ENCODE measurements at regions not wholly inside any gene's neighbourhood (a gene's known extent, or its start where the extent isn't known, plus 50 kb on each side); places are given as distances from the start of the nearest gene placed in this dataset.
"Not testable (repeated sequence)": the region's sequence is repeated elsewhere in the genome, so short reads cannot be mapped to it uniquely, and the experiment has no call there.

- no peak for DNase-seq (ENCODE audit: extremely low read depth in 1 of 2, low read depth in 1 of 2)
Observed at GRCh38 chr10:8128511-8128910, 74.0 kb downstream of the GATA3 start.

GRCh38 chr10:8129438-8129837, 75.0 kb downstream of the GATA3 start:
- DNase-seq (ENCODE audit: extremely low read depth in 1 of 2, low read depth in 1 of 2) = no peak

- no peak for DNase-seq (ENCODE audit: extremely low read depth in 1 of 2, low read depth in 1 of 2)
Observed at GRCh38 chr10:8130973-8131911, 76.8 kb downstream of the GATA3 start.

DNA sequence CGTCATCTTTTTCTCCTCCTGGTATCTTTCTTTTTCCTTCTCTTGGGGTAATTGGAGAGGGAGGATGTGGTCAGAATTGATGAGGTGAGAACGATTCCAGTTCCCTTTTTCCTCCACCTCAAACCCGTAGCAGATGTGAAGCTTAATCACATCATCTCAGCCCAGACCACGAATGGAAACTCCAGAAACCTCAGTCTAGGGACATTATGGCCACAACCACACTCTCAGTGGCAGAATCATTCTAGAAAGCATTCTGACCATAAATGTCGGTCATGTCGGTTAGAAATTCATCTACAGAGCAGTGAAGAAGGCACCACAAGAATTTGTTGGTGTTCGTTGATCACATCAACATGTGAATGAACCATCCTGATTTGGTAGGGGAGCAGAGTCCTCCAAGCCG, 78.7 kb downstream of the GATA3 start:
- no peak for DNase-seq (ENCODE audit: extremely low read depth in 1 of 2, low read depth in 1 of 2)

- DNase-seq (ENCODE audit: extremely low read depth in 1 of 2, low read depth in 1 of 2) = no peak
Observed at GRCh38 chr10:8136736-8137135, 82.2 kb downstream of the GATA3 start.

DNA sequence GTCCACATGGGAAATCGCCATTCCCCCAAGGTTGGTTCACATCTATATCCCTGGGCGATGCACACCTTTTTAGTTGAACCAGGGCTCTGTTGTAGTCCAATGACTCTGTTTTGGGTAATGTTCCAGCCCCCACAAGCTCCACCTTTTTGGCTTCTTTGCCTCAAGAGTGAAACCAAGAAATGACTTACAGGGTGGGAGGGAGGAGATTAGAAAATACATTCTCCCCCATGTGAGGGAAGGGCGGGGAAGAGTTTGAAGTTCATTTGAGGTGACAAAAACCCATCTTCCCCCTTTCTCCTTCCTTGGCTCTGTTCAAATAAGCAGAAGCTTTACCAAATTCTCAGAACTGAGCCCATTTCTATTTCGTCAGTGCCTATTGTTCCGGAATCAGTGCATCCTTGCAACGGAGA, 82.8 kb downstream of the GATA3 start:
- no peak for DNase-seq (ENCODE audit: extremely low read depth in 1 of 2, low read depth in 1 of 2)

DNA sequence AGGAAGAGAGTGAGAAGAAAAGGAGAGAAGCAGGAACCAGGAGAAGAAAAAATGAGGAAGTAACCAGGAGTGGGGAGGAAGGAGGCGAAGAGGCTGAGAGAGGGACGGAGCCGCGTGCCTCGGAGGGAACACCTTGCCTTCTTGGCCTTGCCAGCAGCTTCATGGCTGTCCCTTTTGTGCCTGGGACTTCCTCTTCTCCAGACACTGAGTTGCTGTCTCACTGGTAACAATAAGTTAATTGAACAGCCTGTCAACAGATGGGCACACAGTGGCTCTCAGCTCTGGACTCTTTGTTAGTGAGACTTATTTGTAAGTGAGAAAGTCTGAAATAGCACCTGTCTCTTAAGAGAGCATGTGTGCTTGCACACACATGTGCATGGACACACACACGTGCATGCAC, 83.2 kb downstream of the GATA3 start:
- no peak for DNase-seq (ENCODE audit: extremely low read depth in 1 of 2, low read depth in 1 of 2)

- no peak for DNase-seq (ENCODE audit: extremely low read depth in 1 of 2, low read depth in 1 of 2)
Observed at GRCh38 chr10:8138471-8138870, 84.0 kb downstream of the GATA3 start.

DNA sequence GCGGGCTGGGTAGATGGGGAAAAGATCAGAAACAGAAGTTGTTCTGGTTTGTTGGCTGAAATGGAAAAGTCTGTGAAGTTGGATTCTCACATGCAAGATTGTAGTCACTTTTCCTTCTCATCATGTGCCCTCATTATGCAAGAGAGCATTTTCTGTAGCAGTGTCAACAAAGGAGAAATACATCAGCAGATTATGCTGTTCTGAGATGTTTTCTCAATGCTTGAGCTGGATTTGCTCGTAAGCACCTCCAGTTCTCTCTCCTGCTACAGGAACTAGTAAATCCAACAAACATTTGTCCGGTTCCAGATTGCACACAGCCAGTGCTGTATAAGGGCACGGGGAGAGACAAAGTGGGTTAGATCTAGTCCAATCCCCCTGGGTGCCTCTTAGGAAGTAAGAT, 90.0 kb downstream of the GATA3 start:
- DNase-seq (ENCODE audit: extremely low read depth in 1 of 2, low read depth in 1 of 2) = no peak

- no peak for DNase-seq (ENCODE audit: extremely low read depth in 1 of 2, low read depth in 1 of 2)
Observed at GRCh38 chr10:8146650-8147049, 92.2 kb downstream of the GATA3 start.

- DNase-seq (ENCODE audit: extremely low read depth in 1 of 2, low read depth in 1 of 2) = no peak
Observed at GRCh38 chr10:8149991-8150390, 95.5 kb downstream of the GATA3 start.

DNA sequence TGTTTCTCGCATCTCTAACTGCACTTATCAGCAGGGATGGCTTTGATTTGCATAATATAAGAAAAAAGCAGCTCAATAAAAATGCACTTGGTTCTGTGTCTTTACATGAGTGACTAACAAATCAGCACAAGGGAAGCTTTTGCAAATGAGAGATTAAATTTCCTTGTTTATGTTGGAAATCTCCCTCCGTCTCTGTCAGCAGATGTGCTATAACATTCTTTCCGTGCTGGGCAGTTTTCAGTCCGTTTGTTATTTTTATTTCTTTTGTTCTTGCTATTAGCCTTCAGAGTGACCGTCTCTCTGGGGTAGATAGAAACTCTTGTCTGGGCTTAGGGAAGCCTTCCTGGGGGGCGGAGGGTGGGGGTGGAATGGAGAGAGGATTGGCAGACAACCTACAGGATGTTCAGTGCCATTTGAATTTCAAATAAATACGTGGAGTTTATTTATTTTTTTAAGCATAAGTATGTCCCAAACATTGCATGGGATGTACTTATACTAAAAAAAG, 96.0 kb downstream of the GATA3 start:
- no peak for DNase-seq (ENCODE audit: extremely low read depth in 1 of 2, low read depth in 1 of 2)

- no peak for DNase-seq (ENCODE audit: extremely low read depth in 1 of 2, low read depth in 1 of 2)
Observed at GRCh38 chr10:8151086-8151485, 96.6 kb downstream of the GATA3 start.

DNA sequence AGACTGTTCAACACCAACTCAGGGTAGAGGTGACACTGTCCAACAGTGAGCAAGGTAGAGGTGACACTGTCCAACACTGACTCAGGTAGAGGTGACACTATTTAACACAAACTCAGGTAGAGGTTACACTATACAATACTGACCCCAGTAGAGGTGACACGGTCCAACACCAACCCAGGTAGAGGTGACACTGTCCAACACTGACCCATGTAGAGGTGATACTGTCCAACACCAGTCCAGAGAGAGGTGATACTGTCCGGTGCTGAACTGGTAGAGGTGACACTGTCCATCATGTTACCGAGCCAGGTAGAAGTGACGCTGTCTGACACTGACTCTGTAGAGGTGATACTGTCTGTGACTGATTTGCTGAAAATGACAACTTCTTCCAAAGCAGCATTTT, 102.4 kb downstream of the GATA3 start:
- DNase-seq (ENCODE audit: extremely low read depth in 1 of 2, low read depth in 1 of 2) = no peak

DNA sequence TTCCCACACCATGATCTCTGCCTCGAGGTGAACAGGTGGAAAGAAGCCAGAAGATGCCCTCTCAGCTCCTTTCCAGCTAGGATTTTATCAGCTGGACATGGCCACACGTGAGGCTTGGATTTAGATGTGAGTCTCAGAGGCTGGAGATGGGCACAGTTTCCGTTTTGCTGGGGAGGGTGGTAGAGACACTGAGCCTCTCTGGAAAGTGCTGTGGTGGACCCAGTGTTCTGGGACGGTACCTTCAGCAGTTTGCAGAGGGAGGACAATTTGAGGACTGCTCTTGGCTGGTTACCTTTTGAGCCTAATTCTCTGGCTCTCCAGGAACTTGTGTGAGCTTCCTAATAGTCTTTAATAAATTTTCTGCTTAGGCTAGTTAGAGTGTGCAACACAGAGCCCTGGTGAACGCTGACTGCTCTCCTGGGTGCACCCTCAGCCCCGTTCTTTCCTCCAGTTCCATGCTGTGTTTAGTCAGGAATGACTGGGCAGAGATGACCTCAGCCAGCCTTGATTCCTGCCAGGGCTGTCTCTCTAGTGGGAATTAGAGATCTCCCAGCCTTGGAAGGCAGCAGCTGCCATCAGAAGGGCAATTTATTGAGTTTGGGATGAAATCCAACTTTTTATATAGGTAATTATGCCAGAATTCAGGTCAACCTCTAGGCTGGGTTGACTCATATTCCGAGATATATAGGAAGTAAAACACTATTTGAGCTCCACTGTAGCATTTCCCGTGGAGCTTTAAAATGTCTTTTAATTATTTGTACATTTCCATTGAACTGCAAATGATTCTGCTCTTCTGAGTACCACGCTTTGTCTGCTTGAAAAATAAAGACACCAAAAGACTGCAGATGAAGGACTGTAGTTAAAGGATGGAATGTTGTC, 103.9 kb downstream of the GATA3 start:
- DNase-seq (ENCODE audit: extremely low read depth in 1 of 2, low read depth in 1 of 2) = no peak

- no peak for DNase-seq (ENCODE audit: extremely low read depth in 1 of 2, low read depth in 1 of 2)
Observed at GRCh38 chr10:8159341-8160165, 105.1 kb downstream of the GATA3 start.

- DNase-seq (ENCODE audit: extremely low read depth in 1 of 2, low read depth in 1 of 2) = no peak
Observed at GRCh38 chr10:8163824-8164223, 109.3 kb downstream of the GATA3 start.

GRCh38 chr10:8164640-8165039, 110.2 kb downstream of the GATA3 start:
- not testable (repeated sequence) for DNase-seq (ENCODE audit: extremely low read depth in 1 of 2, low read depth in 1 of 2)

- no peak for DNase-seq (ENCODE audit: extremely low read depth in 1 of 2, low read depth in 1 of 2)
Observed at GRCh38 chr10:8168836-8169235, 114.3 kb downstream of the GATA3 start.

GRCh38 chr10:8171008-8171407, 116.5 kb downstream of the GATA3 start:
- DNase-seq (ENCODE audit: extremely low read depth in 1 of 2, low read depth in 1 of 2) = no peak

- DNase-seq (ENCODE audit: extremely low read depth in 1 of 2, low read depth in 1 of 2) = no peak
Observed at GRCh38 chr10:8172604-8173003, 118.1 kb downstream of the GATA3 start.
